ENCODE measurements at regions not wholly inside any gene's neighbourhood (a gene's known extent, or its start where the extent isn't known, plus 50 kb on each side); places are given as distances from the start of the nearest gene placed in this dataset.

DNA sequence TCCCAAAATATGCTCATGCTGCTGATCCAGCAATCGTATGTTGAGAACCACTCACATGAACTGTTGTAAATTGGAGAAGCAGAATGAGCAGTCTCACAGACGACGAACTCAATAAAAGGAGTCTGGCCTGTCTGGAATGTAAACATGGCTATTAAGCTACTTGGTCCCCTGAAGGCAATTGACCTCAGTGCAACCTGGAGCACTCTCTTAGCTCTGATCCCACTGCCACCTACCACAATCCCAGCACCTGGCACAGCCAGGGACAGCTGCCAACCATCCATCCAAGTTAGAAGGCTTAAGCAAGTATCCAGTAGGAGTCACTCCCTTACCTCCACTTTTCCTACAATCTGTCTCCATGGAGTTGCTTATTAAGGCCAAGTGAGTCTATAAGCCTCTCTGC, 406.9 kb upstream of the CLEC14A start:
- DNase-seq (ENCODE audit: extremely low read depth in 1 of 4, low spot score in 3 of 4) (no peak), FAIRE-seq (no peak), ATAC-seq (no peak)
- TF ChIP-seq, protein P1, sequence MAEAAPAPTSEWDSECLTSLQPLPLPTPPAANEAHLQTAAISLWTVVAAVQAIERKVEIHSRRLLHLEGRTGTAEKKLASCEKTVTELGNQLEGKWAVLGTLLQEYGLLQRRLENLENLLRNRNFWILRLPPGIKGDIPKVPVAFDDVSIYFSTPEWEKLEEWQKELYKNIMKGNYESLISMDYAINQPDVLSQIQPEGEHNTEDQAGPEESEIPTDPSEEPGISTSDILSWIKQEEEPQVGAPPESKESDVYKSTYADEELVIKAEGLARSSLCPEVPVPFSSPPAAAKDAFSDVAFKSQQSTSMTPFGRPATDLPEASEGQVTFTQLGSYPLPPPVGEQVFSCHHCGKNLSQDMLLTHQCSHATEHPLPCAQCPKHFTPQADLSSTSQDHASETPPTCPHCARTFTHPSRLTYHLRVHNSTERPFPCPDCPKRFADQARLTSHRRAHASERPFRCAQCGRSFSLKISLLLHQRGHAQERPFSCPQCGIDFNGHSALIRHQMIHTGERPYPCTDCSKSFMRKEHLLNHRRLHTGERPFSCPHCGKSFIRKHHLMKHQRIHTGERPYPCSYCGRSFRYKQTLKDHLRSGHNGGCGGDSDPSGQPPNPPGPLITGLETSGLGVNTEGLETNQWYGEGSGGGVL (CRISPR knock-in tag; IDR thresholded peaks at IDR 0.05), result no peak
- no peak for TF ChIP-seq MGA (IDR thresholded peaks at IDR 0.05)
- no peak for TF ChIP-seq MED1 (CRISPR knock-in tag; IDR thresholded peaks at IDR 0.05; ENCODE audit: borderline replicate concordance)
- TF ChIP-seq CREBBP (IDR thresholded peaks at IDR 0.05; ENCODE audit: low read depth, low read length), result no peak
- no peak for TF ChIP-seq MCM5 (IDR thresholded peaks at IDR 0.05; ENCODE audit: low read depth)
- no peak for TF ChIP-seq DDX20 (tag; IDR thresholded peaks at IDR 0.05; ENCODE audit: low read depth)
- no peak for TF ChIP-seq ZNF217 (CRISPR knock-in tag; IDR thresholded peaks at IDR 0.05)
- in situ Hi-C loops (cut with MboI), result no loop called here
- BruUV-seq (replicated peaks), result no TSS peak
- Histone ChIP-seq H3K27me3 (ENCODE audit: control insufficient read depth in 2 of 2, insufficient read depth in 2 of 2, low read length in 2 of 2) (no peaks in the 10 kb centered on the region), H3K4me2 (ENCODE audit: insufficient read depth, low read length) (no peak overlapping the region), H3K4me3 (no peak overlapping the region), H3K4me1 (replicated peaks in 1 of 2; ENCODE audit: control insufficient read depth in 2 of 2, insufficient read depth in 2 of 2, low read length in 2 of 2) (no peaks in the 10 kb centered on the region), H3K79me2 (ENCODE audit: control insufficient read depth, insufficient read depth, low read length) (no peaks in the 10 kb centered on the region), H3K9me1 (ENCODE audit: control insufficient read depth, insufficient read depth, low read length) (no peaks in the 10 kb centered on the region), H3K9ac (ENCODE audit: insufficient read depth in 1 of 2, low read depth in 2 of 2, low read length in 2 of 2) (no peak overlapping the region), H3K9me3 (replicated peaks; ENCODE audit: control insufficient read depth, insufficient read depth, low read depth, low read length) (no peaks in the 10 kb centered on the region), H3K36me3 (ENCODE audit: control insufficient read depth, insufficient read depth, low read length) (no peaks in the 10 kb centered on the region), H2AFZ (ENCODE audit: low read depth, low read length) (no peak overlapping the region), H4K20me1 (replicated peaks; ENCODE audit: control insufficient read depth, insufficient read depth, low read length) (no peaks in the 10 kb centered on the region), H3K27ac (ENCODE audit: extremely low read depth, low read depth, low read length) (no peak overlapping the region)
- WGBS (ENCODE audit: insufficient coverage, low coverage, missing lambda C conversion rate), result 0% methylated on average over 3 of the region's 3 CpGs
- ChIA-PET CTCF (ENCODE audit: low intra/inter-chr PET ratio) (no interaction called here), POLR2A (no interaction called here)
- intact Hi-C loops (cut with micrococcal nuclease), result no loop called here
